DMS 273 (cell line): ENCODE measurements at regions not wholly inside any gene's neighbourhood (a gene's known extent, or its start where the extent isn't known, plus 50 kb on each side); places are given as distances from the start of the nearest gene placed in this dataset.

Source experiments
- DNase-seq: peaks from one replicate; lab custom pipeline; 2025; ENCODE audit not compliant: unreplicated experiment; lab: John Stamatoyannopoulos, UW

DNA sequence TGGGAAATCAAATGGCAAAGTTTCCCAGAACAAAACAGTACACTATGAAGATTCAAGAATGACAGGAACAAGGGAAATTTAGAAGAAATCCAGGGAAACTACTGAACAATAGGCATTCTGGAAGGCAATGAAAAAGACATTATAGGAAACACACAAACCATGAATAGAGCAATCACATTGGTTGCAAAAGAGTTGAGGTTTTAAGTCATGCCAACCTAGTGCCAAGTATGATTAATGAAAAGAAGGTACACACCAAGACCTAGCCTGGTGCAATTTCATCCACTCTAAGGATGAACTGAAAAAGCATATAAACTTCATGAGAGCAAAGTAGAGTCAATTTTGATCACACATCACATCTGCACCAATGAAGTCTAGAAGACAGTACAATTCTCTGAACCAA lies 326.9 kb downstream of the PDHA2 start:
- no peak for DNase-seq

GRCh38 chr4:96170198-96170597 lies 330.3 kb downstream of the PDHA2 start:
- DNase-seq, result no peak

DNA sequence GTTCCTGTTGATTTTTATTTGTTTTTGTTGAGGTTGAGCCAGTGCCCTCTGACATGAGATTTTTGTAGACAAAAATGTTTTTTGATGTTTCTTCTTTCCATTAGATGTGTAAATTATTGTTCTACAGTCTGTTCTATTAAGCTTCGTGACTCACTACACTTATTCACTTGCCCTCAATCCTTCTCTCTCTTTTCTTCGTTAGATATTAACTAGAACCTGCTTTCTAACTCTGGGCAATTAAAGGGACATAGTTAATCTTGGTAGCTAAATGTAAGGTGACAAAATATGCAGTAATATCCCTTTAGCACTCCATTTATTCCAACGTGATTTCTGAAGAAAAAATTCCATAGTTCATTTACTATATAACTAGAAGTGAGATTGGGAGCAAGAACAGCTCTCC lies 333.9 kb downstream of the PDHA2 start:
- DNase-seq, result no peak

DNA sequence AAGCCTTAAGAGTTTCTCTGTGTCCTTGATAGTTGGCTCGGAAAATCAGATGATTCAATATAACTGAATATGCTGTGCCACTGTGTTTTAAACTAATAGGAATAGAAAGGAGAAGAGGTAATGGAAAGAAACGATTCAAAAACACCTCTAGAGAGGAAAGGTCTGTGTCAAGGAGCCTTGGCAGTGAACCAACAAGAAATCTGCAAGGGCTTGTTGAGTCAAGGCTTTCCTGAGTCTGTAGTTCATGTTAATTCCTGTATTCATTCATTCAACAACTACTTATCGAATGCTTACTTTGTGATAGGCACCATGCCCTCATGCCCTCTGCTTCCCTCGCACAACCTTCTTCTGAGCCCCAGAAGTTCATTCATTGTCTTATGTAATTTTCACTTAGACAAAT lies 336.0 kb downstream of the PDHA2 start:
- DNase-seq, result no peak

DNA sequence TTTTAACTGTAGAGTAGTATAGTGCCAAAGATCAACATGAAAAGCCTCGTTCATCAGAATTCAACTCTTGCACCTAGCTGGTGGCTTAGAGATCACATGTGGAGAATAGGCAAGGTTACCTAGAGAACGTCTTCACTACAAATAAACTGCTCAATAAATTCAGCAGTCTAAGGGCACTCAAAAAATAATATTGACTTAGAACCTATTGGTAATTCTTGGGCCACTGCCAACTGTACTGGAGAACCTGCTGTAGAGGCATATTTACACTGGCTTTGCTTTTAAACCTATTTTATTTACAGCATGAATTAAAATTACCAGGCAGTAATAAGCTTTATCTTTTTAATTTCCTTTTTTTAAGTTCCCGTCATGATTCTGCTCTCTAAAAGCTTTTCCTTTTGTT lies 343.7 kb downstream of the PDHA2 start:
- peak; percentile 5 for DNase-seq

DNA sequence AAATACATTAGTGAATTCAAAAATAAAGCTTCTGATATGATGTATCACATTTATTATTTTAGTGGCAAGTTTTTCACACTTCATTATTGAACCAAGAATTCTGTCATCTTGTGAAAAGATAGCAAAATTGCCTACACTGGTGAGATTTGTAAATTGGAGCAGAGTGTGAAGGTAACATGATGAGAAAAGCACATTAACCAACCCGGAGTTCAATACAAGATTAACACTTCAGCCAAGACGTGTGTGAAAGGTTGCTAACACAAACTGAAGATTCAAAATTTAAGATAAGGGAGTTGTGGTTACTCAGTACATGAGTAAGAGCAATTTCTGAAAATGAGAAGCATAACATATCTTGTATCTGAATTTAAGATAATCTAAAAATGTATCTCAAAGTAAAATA lies 346.7 kb downstream of the PDHA2 start:
- DNase-seq, result no peak

- DNase-seq, result no peak
These were observed 349.9 kb downstream of the PDHA2 start for GRCh38 chr4:96189761-96190160.

DNA sequence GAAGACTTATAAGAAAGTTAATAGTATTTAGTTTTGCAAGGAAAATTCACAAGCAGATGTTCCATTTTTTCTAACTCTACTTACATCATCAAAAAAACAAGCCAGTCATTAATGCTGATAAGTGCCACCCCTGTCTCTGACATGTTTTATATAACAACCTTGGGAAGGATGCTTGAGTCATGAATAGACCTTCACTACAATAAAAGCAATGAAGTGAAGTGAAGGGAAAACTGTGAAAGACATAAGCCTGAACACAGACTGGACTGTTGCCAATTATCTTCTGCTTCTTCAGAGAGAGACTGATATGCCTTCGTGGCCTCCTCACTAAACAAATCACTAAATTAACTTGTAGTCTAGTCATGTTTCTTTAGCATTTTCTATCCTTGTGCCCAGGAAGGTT lies 353.2 kb downstream of the PDHA2 start:
- DNase-seq, result no peak

DNA sequence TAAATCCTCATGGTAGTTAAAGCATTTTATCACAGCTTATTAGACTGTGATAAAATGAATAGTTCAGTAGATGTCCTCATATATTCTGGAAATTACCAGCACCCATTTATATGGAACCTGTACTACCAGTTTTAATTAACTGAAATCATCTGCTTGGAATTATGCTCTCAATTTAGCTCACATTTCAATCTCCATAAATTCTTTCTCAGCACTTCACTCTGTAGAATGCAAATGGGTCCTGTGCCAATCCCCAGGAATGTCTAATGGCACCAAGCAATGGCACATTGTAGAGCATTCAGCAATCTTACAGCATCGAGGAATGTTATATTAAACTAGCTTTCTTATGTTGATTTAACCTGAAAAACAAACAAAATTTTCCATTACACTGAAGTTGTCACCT lies 355.1 kb downstream of the PDHA2 start:
- no peak for DNase-seq

DNA sequence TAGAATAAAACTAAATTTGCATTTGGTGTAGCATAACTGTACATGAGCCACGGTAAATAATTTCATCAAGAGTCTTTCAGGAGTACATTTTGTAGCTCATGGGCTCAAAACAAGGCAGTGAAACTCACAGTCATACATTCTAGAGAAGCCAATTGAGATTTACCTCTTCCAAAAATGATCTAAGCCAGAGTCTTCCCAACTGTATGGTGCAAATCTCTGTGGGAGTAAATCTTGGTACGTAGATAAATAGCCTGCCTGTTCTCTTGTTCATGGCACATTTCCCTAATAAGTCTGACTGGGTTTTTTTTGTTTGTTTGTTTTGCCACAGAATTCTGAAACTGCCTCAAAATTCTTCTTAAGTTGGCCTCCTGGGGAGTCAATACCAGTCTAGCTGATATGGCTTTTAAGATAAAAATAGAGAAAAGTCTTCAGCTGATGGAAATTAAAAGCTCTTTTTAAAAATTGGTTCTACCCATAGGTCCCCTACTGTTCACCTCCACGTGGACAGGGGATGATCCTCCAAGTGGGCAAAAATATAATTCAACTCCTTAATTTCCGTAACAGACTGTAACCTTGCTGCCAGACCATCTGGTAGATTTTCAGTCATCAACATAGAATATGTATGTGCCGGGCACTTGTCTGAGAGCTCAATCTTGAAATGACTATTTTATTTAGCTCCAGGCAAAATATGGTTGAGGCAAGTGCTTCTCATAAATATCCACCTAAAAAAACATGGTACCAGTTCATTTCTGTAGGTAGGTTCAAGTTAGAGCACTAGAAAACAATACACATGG lies 365.4 kb downstream of the PDHA2 start:
- peak; percentile 43 for DNase-seq

GRCh38 chr4:96227515-96227914 lies 387.6 kb downstream of the PDHA2 start:
- DNase-seq, result no peak

DNA sequence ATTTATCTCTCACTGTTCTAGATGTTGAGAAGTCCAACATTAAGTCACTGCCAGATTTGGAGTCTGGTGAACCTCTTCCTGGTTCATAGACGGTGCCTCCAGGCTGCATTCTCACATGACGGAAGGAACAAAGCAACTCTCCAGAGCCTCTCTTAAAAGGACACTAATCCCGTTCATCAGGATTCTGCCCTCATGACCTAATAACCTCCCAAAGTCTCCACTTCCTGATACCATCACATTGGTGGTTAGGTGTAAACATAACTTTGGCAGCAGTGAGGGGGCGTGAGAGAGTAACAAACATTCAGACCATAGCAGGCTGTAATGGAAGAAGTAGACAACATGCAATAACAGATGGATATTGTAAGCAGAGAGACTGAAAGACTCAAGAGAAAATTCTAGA lies 388.6 kb downstream of the PDHA2 start:
- no peak for DNase-seq

GRCh38 chr4:96240041-96240440 lies 400.1 kb downstream of the PDHA2 start:
- DNase-seq, result no peak

DNA sequence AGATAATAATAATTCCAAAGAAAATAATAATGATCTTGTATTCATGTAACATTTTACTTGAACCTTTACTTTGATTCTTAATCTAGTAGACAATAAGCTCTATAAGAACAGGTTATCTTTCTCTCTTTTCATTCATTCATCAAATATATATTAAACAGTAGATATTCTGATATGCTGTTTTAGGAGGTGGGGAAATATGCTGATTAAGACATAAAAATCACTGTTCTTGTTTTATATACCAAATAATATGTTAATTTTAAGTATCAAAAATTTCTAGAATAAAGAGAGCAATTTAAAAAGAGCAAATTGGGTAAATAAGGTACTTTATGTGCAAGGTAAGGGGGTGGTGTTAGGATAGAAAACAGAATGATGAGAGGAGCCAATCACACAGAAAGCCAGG lies 401.9 kb downstream of the PDHA2 start:
- no peak for DNase-seq

DNA sequence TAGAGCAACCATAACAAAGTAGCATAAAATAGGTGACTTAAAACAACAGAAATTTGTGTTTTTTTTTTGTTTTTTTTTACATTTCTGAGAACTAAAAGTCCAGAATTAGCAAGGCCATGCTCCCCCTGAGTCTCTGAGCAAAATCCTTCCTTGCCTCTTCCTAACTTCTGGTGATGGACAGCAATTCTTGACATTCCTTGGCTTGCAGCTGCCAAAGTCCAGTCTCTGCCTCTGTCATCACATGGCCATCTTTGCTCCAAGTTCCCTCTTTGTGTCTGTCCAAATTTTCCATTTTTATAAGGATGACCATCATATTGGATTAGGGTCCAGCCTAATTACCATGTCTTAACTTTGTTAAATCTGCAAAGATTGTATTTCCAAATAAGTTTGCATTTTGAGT lies 407.2 kb downstream of the PDHA2 start:
- no peak for DNase-seq

DNA sequence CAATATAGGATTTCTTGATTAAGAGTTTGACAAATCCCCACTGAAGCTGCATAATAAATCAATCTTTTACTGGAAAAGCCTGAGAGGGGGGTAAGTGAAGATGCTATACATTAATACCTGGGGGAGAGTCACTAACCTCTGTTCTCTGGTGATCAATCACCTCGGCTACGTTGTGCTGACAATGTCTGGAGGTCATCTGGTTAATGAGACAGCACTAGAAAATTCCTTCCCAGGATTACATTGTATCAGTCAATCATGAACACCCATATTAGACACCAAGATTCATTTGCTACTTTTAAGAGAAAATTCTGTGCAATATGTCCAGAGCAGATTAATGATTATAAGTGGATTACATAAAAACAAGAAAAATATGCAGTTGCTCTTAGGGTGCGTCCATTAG lies 408.3 kb downstream of the PDHA2 start:
- no peak for DNase-seq

DNA sequence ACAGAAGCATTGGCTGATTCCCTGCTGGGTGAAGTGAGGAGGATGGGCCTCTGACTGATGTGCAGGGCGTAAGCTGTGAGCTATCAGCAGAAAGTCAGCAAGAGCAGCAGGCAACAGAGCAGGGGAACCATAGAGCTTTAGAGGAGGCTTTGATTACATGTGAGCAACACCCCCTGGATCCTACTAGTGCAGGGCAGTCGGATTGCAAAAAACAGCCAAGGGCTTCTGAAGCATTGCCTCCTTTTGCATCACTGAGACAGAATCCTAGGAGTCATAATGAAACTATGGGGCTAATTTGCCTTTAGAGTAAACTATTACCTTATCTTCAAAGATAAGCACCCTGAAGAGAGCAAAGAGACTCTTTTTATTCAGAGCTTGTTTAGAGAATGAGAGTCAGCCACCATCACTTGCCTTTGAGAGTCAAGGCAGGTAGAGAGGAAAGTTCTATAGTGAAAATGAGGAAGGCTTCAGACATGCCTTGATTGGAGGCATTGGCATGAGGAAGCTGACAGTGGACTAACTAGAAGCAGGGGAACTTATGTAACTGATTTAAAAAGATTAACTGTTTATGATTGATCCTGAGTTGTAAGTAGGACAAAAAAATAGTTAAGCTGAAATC lies 420.3 kb downstream of the PDHA2 start:
- DNase-seq, result no peak

DNA sequence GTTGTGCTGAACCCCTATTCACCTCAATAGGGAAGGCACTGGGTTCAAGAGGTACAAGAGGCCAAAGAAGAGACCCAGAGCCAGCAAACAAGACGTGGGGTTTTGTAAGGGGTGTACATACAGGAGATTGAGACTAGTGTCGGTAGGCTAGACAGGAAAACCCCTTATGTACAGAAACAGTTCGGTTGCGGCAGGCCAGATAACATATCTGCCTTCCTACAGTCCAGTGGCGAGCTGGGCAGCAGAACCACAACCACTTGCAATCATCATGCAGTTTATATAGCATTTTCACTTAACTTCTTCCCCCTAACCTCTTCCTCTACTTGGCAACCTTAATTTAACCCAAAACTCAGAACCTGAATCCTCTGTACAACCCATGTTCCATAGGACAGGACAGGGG lies 422.2 kb downstream of the PDHA2 start:
- DNase-seq, result no peak

GRCh38 chr4:96263291-96263690 lies 423.4 kb downstream of the PDHA2 start:
- no peak for DNase-seq

GRCh38 chr4:96264941-96265463 lies 425.1 kb downstream of the PDHA2 start:
- DNase-seq, result no peak

DNA sequence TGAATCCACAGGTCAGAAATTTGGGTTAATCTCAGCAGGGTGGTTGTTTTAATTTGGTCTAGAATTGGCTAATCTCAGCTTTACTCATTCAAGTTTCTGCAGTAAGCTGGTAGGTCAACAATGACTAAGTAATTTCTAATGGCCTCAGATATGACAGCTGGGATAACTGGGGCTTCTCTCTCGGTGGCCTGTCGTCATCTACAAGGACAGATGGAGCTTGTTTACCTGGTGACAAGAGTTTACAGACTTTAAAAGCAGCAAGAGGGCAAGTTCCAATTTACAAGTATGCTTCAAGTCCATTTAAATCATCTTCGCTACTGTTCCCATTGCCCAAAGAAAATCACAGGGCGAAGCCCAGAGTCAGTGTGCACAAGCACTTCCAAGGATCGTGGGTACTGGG lies 453.9 kb downstream of the PDHA2 start:
- DNase-seq, result peak; percentile 23

DNA sequence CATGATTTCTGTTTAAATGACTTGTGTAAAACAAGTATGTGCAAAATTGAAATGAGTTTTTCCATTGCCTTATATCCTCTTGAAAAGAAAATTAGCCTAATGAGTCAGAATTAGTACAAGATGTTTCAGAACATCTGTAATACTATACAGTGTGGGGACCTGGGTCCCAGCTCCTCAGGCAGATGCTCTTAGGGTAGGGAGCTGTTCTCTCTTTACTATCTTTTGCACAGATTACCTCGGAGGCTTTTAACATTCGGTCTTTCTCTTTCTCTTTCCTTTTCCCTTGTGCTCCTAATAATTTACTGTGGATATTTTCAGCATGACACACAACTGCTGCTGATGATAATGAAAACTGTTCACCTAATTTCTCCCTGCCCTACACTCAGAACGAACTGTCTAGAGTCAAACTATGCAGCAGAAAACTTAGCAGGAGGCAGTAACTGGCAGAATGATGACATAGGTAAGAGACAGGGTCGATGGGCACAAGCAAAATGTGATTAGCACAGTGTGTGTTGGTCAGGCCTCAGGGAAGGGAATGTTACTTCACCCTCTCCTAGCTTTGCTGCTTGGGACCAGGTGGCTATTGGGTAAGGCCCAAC lies 455.3 kb downstream of the PDHA2 start:
- DNase-seq, result peak; percentile 2
